HCT116 (cell line): ENCODE measurements at regions not wholly inside any gene's neighbourhood (a gene's known extent, or its start where the extent isn't known, plus 50 kb on each side); places are given as distances from the start of the nearest gene placed in this dataset.

ENCODE experiments used
- ATF3 ChIP-seq: IDR thresholded peaks from 2 replicates; pipeline ENCODE4 v1.6.1; 2012
- CEBPB ChIP-seq: IDR thresholded peaks from 2 replicates; pipeline ENCODE4 v1.6.1; 2012; ENCODE audit warnings: low read depth
- CTCF ChIP-seq, 3 experiments: fragments of 200-600 bp in 1 of 3; sonication (generic) in 1 of 3; IDR thresholded peaks in 2 of 3; conservative IDR thresholded peaks in 1 of 3; 2 replicates each; pipeline ENCODE4 v1.5.1; 2012 to 2017; ENCODE audit warnings: low read depth in 2 of 3, low read length in 2 of 3, antibody characterized with exemption in 1 of 3, borderline replicate concordance in 1 of 3, control low read depth in 1 of 3, mild to moderate bottlenecking in 1 of 3, mixed read lengths in 1 of 3, mixed run types in 1 of 3, moderate library complexity in 1 of 3; ENCODE audit not compliant: insufficient read depth in 1 of 3
- EGR1 ChIP-seq: IDR thresholded peaks from 2 replicates; pipeline ENCODE4 v1.6.1; 2012; ENCODE audit warnings: low read depth
- EZH2 ChIP-seq: fragments of 200-600 bp; sonication (generic); IDR thresholded peaks from 2 replicates; pipeline ENCODE4 v1.6.1; 2017; ENCODE audit warnings: antibody characterized with exemption, mixed run types
- POLR2A ChIP-seq: IDR thresholded peaks from 2 replicates; pipeline ENCODE4 v1.7.0; 2011; ENCODE audit warnings: borderline replicate concordance; ENCODE audit not compliant: insufficient read depth, insufficient read length; ENCODE audit errors: extremely low read depth
- POLR2AphosphoS5 ChIP-seq: IDR thresholded peaks from 2 replicates; pipeline ENCODE4 v1.6.1; 2011; ENCODE audit warnings: mild to moderate bottlenecking, low read depth, low read length, moderate library complexity

GRCh38 chr1:113226148-113226547, 153.2 kb downstream of the LRIG2 start:
- TF ChIP-seq CEBPB (no peak), CTCF (IDR thresholded peaks at IDR 0.05 in 2 of 3, conservative IDR thresholded peaks at IDR 0.05 in 1 of 3; ENCODE audit: borderline replicate concordance in 1 of 3, insufficient read depth in 1 of 3, low read depth in 2 of 3, low read length in 2 of 3) (no peak), POLR2A (no peak), EGR1 (no peak), EZH2 (no peak), POLR2AphosphoS5 (no peak), ATF3 (no peak)
